Subcutaneous abdominal adipose tissue (tissue), 5 donors: ENCODE measurements at regions not wholly inside any gene's neighbourhood (a gene's known extent, or its start where the extent isn't known, plus 50 kb on each side); places are given as distances from the start of the nearest gene placed in this dataset.

Experiments used
- H3K27ac ChIP-seq: one replicate; pipeline ENCODE4 v1.7.0; 2013; ENCODE audit warnings: low read depth, mild to moderate bottlenecking, inconsistent platforms, low read length, moderate library complexity
- H3K27me3 ChIP-seq, 5 donors: one replicate each; pipeline ENCODE4 v1.7.0; 2013; ENCODE audit warnings: low read length in 5 of 5, inconsistent platforms in 1 of 5; ENCODE audit not compliant: control insufficient read depth in 5 of 5, insufficient read depth in 4 of 5
- H3K36me3 ChIP-seq, 5 donors: one replicate each; pipeline ENCODE4 v1.7.0; 2013; ENCODE audit warnings: low read length in 5 of 5; ENCODE audit not compliant: control insufficient read depth in 5 of 5, insufficient read depth in 5 of 5
- H3K4me1 ChIP-seq, 5 donors: one replicate each; pipeline ENCODE4 v1.7.0; 2013; ENCODE audit warnings: low read length in 5 of 5, mild to moderate bottlenecking in 3 of 5, moderate library complexity in 1 of 5; ENCODE audit not compliant: control insufficient read depth in 5 of 5, insufficient read depth in 5 of 5
- H3K4me3 ChIP-seq, 5 donors: one replicate each; pipeline ENCODE4 v1.7.0; 2013; ENCODE audit warnings: low read length in 5 of 5, low read depth in 1 of 5
- H3K9ac ChIP-seq, 5 donors: one replicate each; pipeline ENCODE4 v1.7.0; 2013; ENCODE audit warnings: low read length in 5 of 5, mild to moderate bottlenecking in 4 of 5, moderate library complexity in 3 of 5
- H3K9me3 ChIP-seq, 5 donors: one replicate each; pipeline ENCODE4 v1.7.0; 2013; ENCODE audit warnings: low read length in 5 of 5; ENCODE audit not compliant: control insufficient read depth in 5 of 5
- donor health status: healthy.
- donor health status: healthy.
- donor health status: healthy.
- donor health status: healthy.
- donor health status: healthy.

DNA sequence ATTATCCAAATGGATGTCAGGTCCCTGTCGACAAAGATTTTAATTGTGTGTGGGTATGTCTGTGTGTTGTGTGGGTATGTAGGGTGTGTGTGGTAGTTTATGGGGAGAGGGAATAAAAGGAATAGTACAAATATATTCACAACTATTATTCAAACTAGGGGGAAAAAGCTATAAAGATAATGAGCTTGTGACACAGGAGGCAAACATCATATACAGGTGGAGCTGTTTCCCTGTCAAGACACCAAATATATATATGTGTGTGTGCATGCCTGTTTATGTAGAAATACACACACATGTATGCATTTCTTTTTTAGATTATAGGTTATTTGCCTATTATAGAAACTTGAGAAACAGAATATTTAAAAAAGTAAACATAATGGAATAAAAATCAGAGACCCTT, 108.7 kb downstream of the CD47 start:
- Histone ChIP-seq H3K36me3 (no peaks in the 10 kb centered on the region), H3K9ac (no peak overlapping the region), H3K9me3 (no peaks in the 10 kb centered on the region), H3K4me3 (no peak overlapping the region), H3K27me3 (no peaks in the 10 kb centered on the region), H3K27ac (no peak overlapping the region), H3K4me1 (peaks cover 2 to 24% (median 15%) of the 10 kb centered on the region in 5 donors)

DNA sequence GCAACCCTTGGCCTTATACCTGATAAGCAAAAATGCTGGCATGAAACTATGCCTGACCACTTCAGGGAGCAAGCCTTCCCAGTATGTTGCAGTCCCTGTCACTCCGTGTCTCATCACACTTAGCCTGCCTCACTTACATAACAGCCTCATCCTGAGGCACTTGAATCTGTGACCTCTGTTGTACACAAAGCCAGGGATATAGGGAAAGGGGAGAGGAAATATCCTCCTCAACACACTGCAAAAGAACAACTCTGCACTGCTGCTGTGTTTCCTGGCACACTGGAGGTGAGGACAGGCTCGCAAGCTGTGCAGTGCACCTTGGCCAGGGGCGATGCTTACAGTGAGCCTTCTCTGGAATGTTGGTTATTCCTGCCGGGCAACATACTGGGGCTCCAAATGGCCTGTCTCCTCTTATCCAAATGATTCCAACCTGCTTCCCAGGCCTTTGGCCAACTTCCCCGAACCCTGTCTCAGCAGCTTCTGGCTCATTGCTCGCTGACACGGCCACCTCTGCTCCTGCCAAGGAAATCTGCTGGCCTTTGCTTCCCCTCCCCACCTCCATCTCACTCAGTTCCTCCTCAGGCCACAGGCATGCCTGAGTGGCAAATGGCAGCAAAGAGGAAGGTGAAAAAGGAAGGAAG, 109.2 kb downstream of the CD47 start:
- Histone ChIP-seq H3K4me3 (no peak overlapping the region), H3K36me3 (no peaks in the 10 kb centered on the region), H3K27ac (no peak overlapping the region), H3K9me3 (no peaks in the 10 kb centered on the region), H3K27me3 (no peaks in the 10 kb centered on the region), H3K4me1 (peaks cover 0 to 18% (median 10%) of the 10 kb centered on the region in 5 donors), H3K9ac (no peak overlapping the region)

DNA sequence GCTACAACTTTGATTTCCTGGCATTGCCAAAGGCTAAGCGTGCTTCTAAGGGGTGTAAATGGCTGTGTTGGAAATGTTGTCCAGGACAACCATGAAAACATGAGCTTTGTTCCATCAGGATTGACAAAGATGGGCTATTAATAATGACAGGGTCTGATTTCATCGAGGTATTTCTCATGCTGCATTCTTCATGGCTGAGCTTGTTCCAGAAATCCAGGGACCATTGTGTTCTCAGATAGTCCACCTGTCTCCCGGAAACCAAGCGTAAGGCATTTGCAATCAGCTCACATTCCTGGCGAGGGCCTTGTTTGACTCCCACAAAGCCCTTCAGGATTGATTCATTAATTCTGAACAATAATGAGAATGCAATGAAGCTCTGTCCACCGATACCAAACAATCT, 111.3 kb downstream of the CD47 start:
- H3K9ac ChIP-seq = no peak overlapping the region
- H3K36me3 ChIP-seq = no peaks in the 10 kb centered on the region
- no peak overlapping the region for H3K4me3 ChIP-seq
- peaks cover 0 to 15% (median 6%) of the 10 kb centered on the region in 5 donors for H3K4me1 ChIP-seq
- no peak overlapping the region for H3K27ac ChIP-seq
- H3K9me3 ChIP-seq = no peaks in the 10 kb centered on the region
- no peaks in the 10 kb centered on the region for H3K27me3 ChIP-seq

DNA sequence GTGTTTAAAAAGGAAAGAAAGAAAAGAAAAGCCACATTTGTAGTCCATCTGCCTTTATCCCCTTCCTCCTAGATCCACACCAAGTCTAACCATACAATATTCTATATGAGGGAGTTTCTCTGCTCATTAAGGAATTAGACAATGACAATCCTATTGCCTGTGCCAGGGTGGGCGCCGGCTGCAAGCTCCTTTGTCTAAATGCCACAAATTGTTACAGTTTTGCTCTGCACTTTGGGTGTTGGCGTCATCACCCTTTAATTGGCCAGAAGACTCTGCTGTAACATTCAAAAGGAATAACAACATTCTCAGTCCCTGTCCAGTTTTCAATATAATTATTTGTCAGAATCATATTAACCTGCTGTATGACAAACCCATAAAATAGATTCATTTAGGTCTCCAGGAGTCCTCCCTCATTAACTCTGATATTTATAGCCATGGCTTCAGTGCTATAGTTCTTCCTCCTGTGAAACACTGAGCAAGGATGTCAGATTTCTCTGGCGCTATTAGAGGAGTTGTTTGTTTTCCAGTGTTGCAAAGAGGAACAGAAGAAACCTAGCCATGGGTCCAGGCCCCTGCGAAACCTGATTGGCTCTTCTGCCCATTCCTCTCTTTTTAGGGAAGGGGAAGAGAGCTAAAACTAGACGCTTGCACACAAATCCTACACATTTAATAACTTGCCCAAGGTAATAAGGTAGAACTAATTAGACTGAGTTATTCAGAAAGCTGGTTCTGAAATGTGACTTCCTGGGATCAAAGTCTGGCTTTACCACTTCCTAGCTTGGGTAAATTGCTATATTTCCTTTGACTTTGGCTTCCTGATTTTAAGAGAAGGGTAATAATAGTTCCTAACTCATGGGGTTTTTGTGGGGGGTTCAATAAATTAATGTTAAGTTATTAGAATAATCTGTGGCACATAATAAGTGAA, 112.4 kb downstream of the CD47 start:
- no peaks in the 10 kb centered on the region for H3K9me3 ChIP-seq
- no peak overlapping the region for H3K4me3 ChIP-seq
- no peaks in the 10 kb centered on the region for H3K27me3 ChIP-seq
- H3K4me1 ChIP-seq = peaks cover 0 to 15% (median 6%) of the 10 kb centered on the region in 5 donors
- no peak overlapping the region for H3K27ac ChIP-seq
- no peaks in the 10 kb centered on the region for H3K36me3 ChIP-seq
- no peak overlapping the region for H3K9ac ChIP-seq

DNA sequence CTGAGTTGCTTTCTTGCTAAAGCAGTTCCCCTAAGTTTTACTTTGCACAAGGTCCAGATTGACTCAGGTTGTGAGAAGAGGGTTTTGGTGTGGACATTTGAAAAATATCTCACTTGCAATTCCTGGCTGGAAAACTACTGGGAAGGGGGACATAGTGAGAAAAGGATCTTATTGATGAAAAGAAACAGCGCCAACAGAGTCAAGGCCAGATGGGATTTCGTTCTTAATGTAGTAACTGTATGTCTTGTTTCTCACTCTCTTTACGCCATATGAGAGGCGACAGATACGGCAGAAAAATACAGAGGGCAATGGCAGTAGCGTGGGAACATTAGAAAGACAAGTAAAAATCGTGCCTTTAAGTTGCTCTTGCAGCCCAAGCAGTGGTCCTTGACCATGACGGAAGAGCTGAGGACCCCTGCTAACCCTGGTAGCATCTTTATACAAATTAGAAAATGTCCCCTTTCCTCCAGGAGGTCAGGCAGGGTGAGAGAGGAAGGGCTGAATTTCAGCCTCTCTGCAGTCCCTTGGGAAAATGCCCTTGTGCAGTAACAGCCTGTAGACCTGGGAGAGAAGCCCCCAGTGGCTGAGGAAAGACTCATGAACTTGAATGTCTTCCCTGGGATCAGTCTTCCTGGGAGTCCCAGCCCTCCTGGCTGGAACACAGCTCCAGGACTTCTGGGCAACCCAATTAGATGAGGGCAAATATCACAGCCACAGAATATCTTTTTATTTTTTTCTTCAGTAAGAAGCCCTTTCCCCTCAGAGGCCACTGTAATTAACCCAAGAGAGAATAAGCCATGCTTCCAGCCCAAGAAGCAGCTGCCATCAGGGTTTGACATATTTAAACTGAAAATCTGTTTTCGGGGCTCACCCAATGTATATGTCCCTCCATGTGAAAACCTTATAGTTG, 113.4 kb downstream of the CD47 start:
- H3K9ac ChIP-seq = no peak overlapping the region
- H3K9me3 ChIP-seq = no peaks in the 10 kb centered on the region
- no peak overlapping the region for H3K27ac ChIP-seq
- H3K4me3 ChIP-seq = no peak overlapping the region
- H3K27me3 ChIP-seq = no peaks in the 10 kb centered on the region
- peaks cover 0 to 15% (median 6%) of the 10 kb centered on the region in 5 donors for H3K4me1 ChIP-seq
- no peaks in the 10 kb centered on the region for H3K36me3 ChIP-seq

DNA sequence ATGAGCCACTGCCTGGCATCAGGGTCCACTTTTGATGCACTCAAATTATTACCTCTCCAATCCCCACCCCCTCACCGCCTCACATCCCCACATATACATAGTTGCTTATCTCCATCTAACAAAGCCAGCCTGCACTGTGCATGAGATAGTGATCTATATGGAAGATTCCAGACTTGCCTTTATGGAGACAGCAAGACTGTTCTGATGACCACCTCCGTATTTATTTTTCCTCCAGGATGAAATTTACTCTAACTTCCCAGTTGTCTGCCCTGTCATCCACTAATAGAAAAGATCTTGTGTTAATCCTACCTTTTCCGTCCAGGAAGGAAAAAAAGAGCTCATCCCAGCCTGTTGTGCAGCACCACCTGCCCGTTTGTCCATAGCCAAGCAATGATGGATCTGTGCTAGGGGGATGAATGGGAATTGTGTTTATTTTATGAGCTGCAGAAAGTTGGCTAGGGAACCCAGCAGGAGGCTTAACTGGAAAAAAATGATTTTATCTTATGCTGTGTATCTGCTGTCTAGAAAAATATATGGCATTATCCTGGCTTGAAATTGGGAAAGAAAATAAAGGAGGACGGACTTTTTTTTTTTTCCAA, 114.5 kb downstream of the CD47 start:
- H3K27me3 ChIP-seq = no peaks in the 10 kb centered on the region
- no peaks in the 10 kb centered on the region for H3K9me3 ChIP-seq
- H3K27ac ChIP-seq = no peak overlapping the region
- H3K9ac ChIP-seq = no peak overlapping the region
- H3K4me3 ChIP-seq = no peak overlapping the region
- H3K36me3 ChIP-seq = no peaks in the 10 kb centered on the region
- H3K4me1 ChIP-seq = peaks cover 0 to 6% (median under 1%) of the 10 kb centered on the region in 5 donors

DNA sequence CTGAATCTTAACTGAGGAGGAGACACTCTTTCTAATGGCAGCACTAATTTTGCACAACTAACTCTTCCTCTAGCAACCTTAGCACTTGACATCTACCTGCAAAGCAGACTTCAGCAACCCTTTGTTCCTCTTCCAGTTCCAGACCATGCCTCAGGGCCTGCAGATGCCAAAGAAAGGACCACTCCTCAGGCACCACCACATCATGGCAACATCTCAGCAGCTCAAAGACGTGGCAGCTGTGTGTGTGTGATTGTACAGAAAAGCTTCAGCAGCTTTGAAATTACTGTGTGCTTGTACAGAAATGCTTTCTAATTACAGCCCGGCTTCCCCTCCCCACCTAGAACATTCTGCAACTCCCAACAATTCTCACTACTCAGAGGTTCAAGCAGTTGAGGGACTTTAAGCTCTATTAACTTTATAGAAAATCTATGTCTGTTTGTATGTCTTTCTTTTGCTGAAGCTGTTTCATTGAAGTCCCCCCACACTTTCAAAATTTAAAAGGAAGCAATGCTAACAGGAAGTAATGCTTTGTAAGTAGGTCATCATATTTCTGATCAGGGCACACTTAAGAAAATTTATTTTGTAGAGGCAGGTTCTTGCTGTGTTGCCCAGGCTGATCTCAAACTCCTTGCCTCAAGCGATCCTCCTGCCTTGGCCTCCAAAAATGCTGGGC, 115.2 kb downstream of the CD47 start:
- H3K36me3 ChIP-seq = no peaks in the 10 kb centered on the region
- no peak overlapping the region for H3K27ac ChIP-seq
- peaks cover 0 to 7% (median 0%) of the 10 kb centered on the region in 5 donors for H3K4me1 ChIP-seq
- H3K9ac ChIP-seq = no peak overlapping the region
- no peaks in the 10 kb centered on the region for H3K27me3 ChIP-seq
- H3K4me3 ChIP-seq = no peak overlapping the region
- H3K9me3 ChIP-seq = no peaks in the 10 kb centered on the region

DNA sequence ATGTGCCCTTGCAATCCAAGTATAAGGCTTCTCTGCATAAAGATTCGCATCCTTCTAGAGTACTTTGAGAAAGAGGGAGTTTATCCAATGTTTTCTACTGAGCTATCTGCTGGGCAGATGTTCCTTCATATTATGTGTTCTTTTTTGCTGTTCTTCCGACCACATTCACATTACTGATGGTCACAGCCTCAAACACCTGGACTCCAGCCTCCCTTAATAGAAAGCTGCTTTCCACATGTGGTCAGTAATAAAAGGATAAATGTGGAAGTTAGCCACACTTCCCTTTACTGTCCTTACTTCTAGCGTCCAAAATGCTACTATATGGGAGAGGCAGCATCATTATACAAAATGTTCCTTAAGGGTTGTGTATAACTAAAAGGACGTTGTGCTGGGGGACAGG, 116.9 kb downstream of the CD47 start:
- no peaks in the 10 kb centered on the region for H3K27me3 ChIP-seq
- H3K9ac ChIP-seq = no peak overlapping the region
- no peaks in the 10 kb centered on the region for H3K36me3 ChIP-seq
- no peak overlapping the region for H3K4me3 ChIP-seq
- H3K27ac ChIP-seq = no peak overlapping the region
- peaks cover 0 to 15% (median 3%) of the 10 kb centered on the region in 5 donors for H3K4me1 ChIP-seq
- no peaks in the 10 kb centered on the region for H3K9me3 ChIP-seq

DNA sequence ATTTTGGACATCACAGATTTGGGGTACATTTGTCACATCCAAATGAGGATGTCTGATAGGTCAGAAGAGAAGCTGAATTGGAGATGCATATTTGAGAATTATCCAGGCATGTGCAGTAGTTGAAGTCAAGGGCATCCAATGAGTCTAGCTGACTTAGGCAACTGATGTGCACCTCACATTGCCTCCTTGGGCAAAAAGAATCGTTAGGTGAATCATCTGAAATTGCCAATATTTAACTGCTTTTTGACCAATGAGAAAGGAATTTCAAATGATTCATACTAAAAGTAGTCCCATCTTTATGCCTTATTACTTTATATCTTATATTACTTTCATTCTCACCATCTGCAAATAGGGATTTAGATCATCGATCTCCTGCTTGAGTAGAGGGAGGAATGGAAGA, 117.7 kb downstream of the CD47 start:
- Histone ChIP-seq H3K27ac (no peak overlapping the region), H3K36me3 (no peaks in the 10 kb centered on the region), H3K4me3 (no peak overlapping the region), H3K9me3 (no peaks in the 10 kb centered on the region), H3K27me3 (no peaks in the 10 kb centered on the region), H3K4me1 (peaks cover 0 to 12% (median 3%) of the 10 kb centered on the region in 5 donors), H3K9ac (no peak overlapping the region)
